ENCODE measurements at regions not wholly inside any gene's neighbourhood (a gene's known extent, or its start where the extent isn't known, plus 50 kb on each side); places are given as distances from the start of the nearest gene placed in this dataset.

GRCh38 chr7:131254211-131254610, 73.5 kb upstream of the MKLN1 start:
- H3K27me3 Mint-ChIP-seq (ENCODE audit: low read depth in 3 of 3): peaks cover 0 to 7% (median 4%) of the 10 kb centered on the region in 3 donors
- no peaks in the 10 kb centered on the region for H3K4me1 Mint-ChIP-seq
- no peak overlapping the region for H3K4me3 Mint-ChIP-seq
- no peak overlapping the region for H3K4me3 ChIP-seq (replicated peaks in 1 of 3; ENCODE audit: low read depth in 2 of 3, low read length in 3 of 3)
- H3K27ac Mint-ChIP-seq: no peak overlapping the region
- H3K4me2 ChIP-seq (replicated peaks; ENCODE audit: extremely low read depth, low read length, poor library complexity, severe bottlenecking): no peak overlapping the region
- peaks cover 24 to 31% of the 10 kb centered on the region in 2 donors for H3K9me3 ChIP-seq (replicated peaks in 1 of 2; ENCODE audit: control insufficient read depth in 1 of 2, insufficient read depth in 1 of 2, low read length in 2 of 2)
- no peaks in the 10 kb centered on the region for H3K36me3 ChIP-seq (replicated peaks in 1 of 2; ENCODE audit: control insufficient read depth in 1 of 2, insufficient read depth in 2 of 2, low read length in 2 of 2)
- H4K20me1 ChIP-seq (ENCODE audit: insufficient read depth, low read length): no peaks in the 10 kb centered on the region
- no peak overlapping the region for H3K9ac ChIP-seq (ENCODE audit: insufficient read depth, low read length, poor library complexity, severe bottlenecking)
- TF ChIP-seq CTCF (IDR thresholded peaks at IDR 0.05): no peak
- DNase-seq: no peak
- peaks cover 18 to 39% (median 31%) of the 10 kb centered on the region in 7 donors for H3K9me3 Mint-ChIP-seq
- H3K79me2 ChIP-seq (ENCODE audit: insufficient read depth, low read length): no peaks in the 10 kb centered on the region
- no CpG with 5 or more reads among the region's 2 CpGs for WGBS (ENCODE audit: insufficient coverage)
- H3K36me3 Mint-ChIP-seq: no peaks in the 10 kb centered on the region
- H3K27me3 ChIP-seq (ENCODE audit: control insufficient read depth in 2 of 2, insufficient read depth in 2 of 2, low read length in 2 of 2): no peaks in the 10 kb centered on the region
- no peak overlapping the region for H3K27ac ChIP-seq (ENCODE audit: low read depth in 1 of 2, low read length in 2 of 2)
- H3K4me1 ChIP-seq (ENCODE audit: control insufficient read depth in 1 of 2, insufficient read depth in 2 of 2, low read length in 2 of 2): no peaks in the 10 kb centered on the region
- intact Hi-C loops (cut with micrococcal nuclease): no loop called here
- H2AFZ ChIP-seq (ENCODE audit: insufficient read depth, low read depth, low read length, poor library complexity, severe bottlenecking): no peak overlapping the region

GRCh38 chr7:131255242-131255641, 72.4 kb upstream of the MKLN1 start:
- Histone ChIP-seq H3K4me3 (replicated peaks in 1 of 3; ENCODE audit: low read depth in 2 of 3, low read length in 3 of 3) (no peak overlapping the region), H3K4me1 (ENCODE audit: control insufficient read depth in 1 of 2, insufficient read depth in 2 of 2, low read length in 2 of 2) (no peaks in the 10 kb centered on the region), H3K79me2 (ENCODE audit: insufficient read depth, low read length) (no peaks in the 10 kb centered on the region), H3K9me3 (replicated peaks in 1 of 2; ENCODE audit: control insufficient read depth in 1 of 2, insufficient read depth in 1 of 2, low read length in 2 of 2) (peaks cover 24 to 31% of the 10 kb centered on the region in 2 donors), H4K20me1 (ENCODE audit: insufficient read depth, low read length) (no peaks in the 10 kb centered on the region), H3K4me2 (replicated peaks; ENCODE audit: extremely low read depth, low read length, poor library complexity, severe bottlenecking) (no peak overlapping the region), H3K36me3 (replicated peaks in 1 of 2; ENCODE audit: control insufficient read depth in 1 of 2, insufficient read depth in 2 of 2, low read length in 2 of 2) (no peaks in the 10 kb centered on the region), H3K27ac (ENCODE audit: low read depth in 1 of 2, low read length in 2 of 2) (no peak overlapping the region), H3K9ac (ENCODE audit: insufficient read depth, low read length, poor library complexity, severe bottlenecking) (no peak overlapping the region), H3K27me3 (ENCODE audit: control insufficient read depth in 2 of 2, insufficient read depth in 2 of 2, low read length in 2 of 2) (no peaks in the 10 kb centered on the region), H2AFZ (ENCODE audit: insufficient read depth, low read depth, low read length, poor library complexity, severe bottlenecking) (no peak overlapping the region)
- Mint-ChIP-seq H3K27me3 (ENCODE audit: low read depth in 3 of 3) (peaks cover 0 to 3% (median 2%) of the 10 kb centered on the region in 3 donors), H3K36me3 (no peaks in the 10 kb centered on the region), H3K9me3 (peaks cover 18 to 37% (median 31%) of the 10 kb centered on the region in 7 donors), H3K4me3 (no peak overlapping the region), H3K27ac (no peak overlapping the region), H3K4me1 (no peaks in the 10 kb centered on the region)
- intact Hi-C loops (cut with micrococcal nuclease): no loop called here
- no CpG with 5 or more reads among the region's 1 CpG for WGBS (ENCODE audit: insufficient coverage)
- no peak for DNase-seq
- no peak for TF ChIP-seq CTCF (IDR thresholded peaks at IDR 0.05)

Measured in CD14-positive monocyte (primary cell).